ENCODE measurements at regions not wholly inside any gene's neighbourhood (a gene's known extent, or its start where the extent isn't known, plus 50 kb on each side); places are given as distances from the start of the nearest gene placed in this dataset.

- Histone ChIP-seq H3K9me3 (ENCODE audit: control insufficient read depth in 2 of 3, low read length in 3 of 3) (no peaks in the 10 kb centered on the region), H3K36me3 (ENCODE audit: control insufficient read depth in 2 of 3, insufficient read depth in 3 of 3, low read length in 3 of 3) (no peaks in the 10 kb centered on the region), H3K4me1 (ENCODE audit: control insufficient read depth in 2 of 2, insufficient read depth in 2 of 2, low read length in 2 of 2) (no peaks in the 10 kb centered on the region), H3K27ac (ENCODE audit: low read depth, low read length) (no peak overlapping the region), H3K27me3 (ENCODE audit: control insufficient read depth in 2 of 2, insufficient read depth in 2 of 2, low read length in 2 of 2) (no peaks in the 10 kb centered on the region), H3K4me3 (ENCODE audit: low read length) (no peak overlapping the region)
- POLR2A ChIA-PET = no interaction called here
- no peak overlapping the region for H3K4me3 Mint-ChIP-seq
- H3K27ac Mint-ChIP-seq = no peak overlapping the region
- H3K27me3 Mint-ChIP-seq = peaks cover 0 to 32% (median 22%) of the 10 kb centered on the region in 5 donors
- H3K4me1 Mint-ChIP-seq = no peaks in the 10 kb centered on the region
- CTCF ChIA-PET = no interaction called here
- intact Hi-C loops (cut with micrococcal nuclease) = no loop called here
- no peaks in the 10 kb centered on the region for H3K36me3 Mint-ChIP-seq
- H3K9me3 Mint-ChIP-seq = peaks cover 0 to 3% (median 0%) of the 10 kb centered on the region in 11 donors
- ATAC-seq = no peak
- no peak for DNase-seq
Observed at GRCh38 chr2:114156366-114157056, 266.6 kb downstream of the ACTR3 start.

DNA sequence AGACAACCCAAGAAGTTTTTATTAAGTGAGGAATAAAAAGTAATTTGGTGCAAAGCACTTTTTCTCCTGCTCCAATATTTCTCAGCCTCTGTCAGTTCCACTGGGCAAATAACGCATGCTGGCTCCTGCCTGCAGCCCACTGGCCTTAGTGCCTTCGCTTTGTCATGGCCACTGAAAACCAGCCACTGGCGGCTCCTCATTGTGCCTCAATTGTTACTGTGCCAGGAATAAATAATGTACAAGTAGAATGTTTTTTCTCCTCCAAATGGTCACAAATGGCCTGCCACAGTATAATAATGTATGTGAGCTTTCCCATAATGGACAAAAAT, 267.1 kb downstream of the ACTR3 start:
- Mint-ChIP-seq H3K4me1 (no peaks in the 10 kb centered on the region), H3K4me3 (no peak overlapping the region), H3K9me3 (peaks cover 0 to 3% (median 0%) of the 10 kb centered on the region in 11 donors), H3K27ac (no peak overlapping the region), H3K36me3 (no peaks in the 10 kb centered on the region), H3K27me3 (peaks cover 0 to 28% (median 19%) of the 10 kb centered on the region in 5 donors)
- Histone ChIP-seq H3K9me3 (ENCODE audit: control insufficient read depth in 2 of 3, low read length in 3 of 3) (no peaks in the 10 kb centered on the region), H3K27ac (ENCODE audit: low read depth, low read length) (no peak overlapping the region), H3K4me1 (ENCODE audit: control insufficient read depth in 2 of 2, insufficient read depth in 2 of 2, low read length in 2 of 2) (no peaks in the 10 kb centered on the region), H3K36me3 (ENCODE audit: control insufficient read depth in 2 of 3, insufficient read depth in 3 of 3, low read length in 3 of 3) (no peaks in the 10 kb centered on the region), H3K4me3 (ENCODE audit: low read length) (no peak overlapping the region), H3K27me3 (ENCODE audit: control insufficient read depth in 2 of 2, insufficient read depth in 2 of 2, low read length in 2 of 2) (no peaks in the 10 kb centered on the region)
- ATAC-seq (no peak), DNase-seq (no peak)
- POLR2A ChIA-PET = no interaction called here
- CTCF ChIA-PET = no interaction called here
- intact Hi-C loops (cut with micrococcal nuclease) = no loop called here

GRCh38 chr2:114160263-114160981, 270.5 kb downstream of the ACTR3 start:
- DNase-seq = no peak
- Histone ChIP-seq H3K4me3 (ENCODE audit: low read length) (no peak overlapping the region), H3K9me3 (ENCODE audit: control insufficient read depth in 2 of 3, low read length in 3 of 3) (no peaks in the 10 kb centered on the region), H3K27ac (ENCODE audit: low read depth, low read length) (no peak overlapping the region), H3K36me3 (ENCODE audit: control insufficient read depth in 2 of 3, insufficient read depth in 3 of 3, low read length in 3 of 3) (no peaks in the 10 kb centered on the region), H3K4me1 (ENCODE audit: control insufficient read depth in 2 of 2, insufficient read depth in 2 of 2, low read length in 2 of 2) (no peaks in the 10 kb centered on the region), H3K27me3 (ENCODE audit: control insufficient read depth in 2 of 2, insufficient read depth in 2 of 2, low read length in 2 of 2) (no peaks in the 10 kb centered on the region)
- Mint-ChIP-seq H3K27me3 (peaks cover 2 to 26% (median 16%) of the 10 kb centered on the region in 5 donors), H3K4me3 (no peak overlapping the region), H3K9me3 (peaks cover 0 to 5% (median 0%) of the 10 kb centered on the region in 11 donors), H3K36me3 (no peaks in the 10 kb centered on the region), H3K27ac (no peak overlapping the region), H3K4me1 (no peaks in the 10 kb centered on the region)
- no peak for ATAC-seq
- ChIA-PET POLR2A (no interaction called here), CTCF (no interaction called here)
- intact Hi-C loops (cut with micrococcal nuclease) = no loop called here

GRCh38 chr2:114161371-114161770, 271.5 kb downstream of the ACTR3 start:
- Mint-ChIP-seq H3K27ac (no peak overlapping the region), H3K9me3 (peaks cover 0 to 5% (median 0%) of the 10 kb centered on the region in 11 donors), H3K27me3 (peaks cover 2 to 25% (median 20%) of the 10 kb centered on the region in 5 donors), H3K36me3 (no peaks in the 10 kb centered on the region), H3K4me3 (no peak overlapping the region), H3K4me1 (no peaks in the 10 kb centered on the region)
- no peak overlapping the region for H3K4me3 ChIP-seq (ENCODE audit: low read length)
- no peaks in the 10 kb centered on the region for H3K27me3 ChIP-seq (ENCODE audit: control insufficient read depth in 2 of 2, insufficient read depth in 2 of 2, low read length in 2 of 2)
- H3K9me3 ChIP-seq (ENCODE audit: control insufficient read depth in 2 of 3, low read length in 3 of 3) = no peaks in the 10 kb centered on the region
- H3K27ac ChIP-seq (ENCODE audit: low read depth, low read length) = no peak overlapping the region
- intact Hi-C loops (cut with micrococcal nuclease) = no loop called here
- H3K36me3 ChIP-seq (ENCODE audit: control insufficient read depth in 2 of 3, insufficient read depth in 3 of 3, low read length in 3 of 3) = no peaks in the 10 kb centered on the region
- H3K4me1 ChIP-seq (ENCODE audit: control insufficient read depth in 2 of 2, insufficient read depth in 2 of 2, low read length in 2 of 2) = no peaks in the 10 kb centered on the region
- POLR2A ChIA-PET = no interaction called here
- ATAC-seq (no peak), DNase-seq (no peak)
- CTCF ChIA-PET = no interaction called here

DNA sequence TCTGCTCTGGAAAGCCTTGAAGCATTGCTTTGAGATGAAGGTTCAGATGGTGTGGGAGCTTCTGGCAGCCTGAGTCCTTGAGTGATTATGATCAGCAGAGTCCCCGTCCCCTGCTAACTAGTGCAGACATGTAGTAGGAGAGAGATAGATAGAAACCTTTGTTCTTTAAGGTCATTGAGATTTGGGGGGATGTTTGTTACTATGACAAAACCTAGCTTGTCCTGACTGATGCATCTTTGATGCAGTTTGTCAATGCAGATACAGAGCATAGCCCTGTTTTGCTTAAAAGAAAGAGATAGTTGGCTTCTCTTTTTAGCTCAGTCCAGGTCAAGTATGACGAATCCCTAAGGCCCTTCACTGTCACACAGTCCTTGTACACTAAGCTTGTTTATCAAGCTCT, 274.6 kb upstream of the DPP10 start:
- Mint-ChIP-seq H3K9me3 (peaks cover 0 to 10% (median 3%) of the 10 kb centered on the region in 11 donors), H3K27ac (no peak overlapping the region), H3K27me3 (peaks cover 2 to 44% (median 17%) of the 10 kb centered on the region in 5 donors), H3K4me1 (no peaks in the 10 kb centered on the region), H3K4me3 (no peak overlapping the region), H3K36me3 (peaks cover 0 to 5% (median 0%) of the 10 kb centered on the region in 5 donors)
- no peaks in the 10 kb centered on the region for H3K4me1 ChIP-seq (ENCODE audit: control insufficient read depth in 2 of 2, insufficient read depth in 2 of 2, low read length in 2 of 2)
- ChIA-PET POLR2A (no interaction called here), CTCF (no interaction called here)
- no peaks in the 10 kb centered on the region for H3K9me3 ChIP-seq (ENCODE audit: control insufficient read depth in 2 of 3, low read length in 3 of 3)
- H3K4me3 ChIP-seq (ENCODE audit: low read length) = no peak overlapping the region
- no peaks in the 10 kb centered on the region for H3K36me3 ChIP-seq (ENCODE audit: control insufficient read depth in 2 of 3, insufficient read depth in 3 of 3, low read length in 3 of 3)
- no peaks in the 10 kb centered on the region for H3K27me3 ChIP-seq (ENCODE audit: control insufficient read depth in 2 of 2, insufficient read depth in 2 of 2, low read length in 2 of 2)
- no peak overlapping the region for H3K27ac ChIP-seq (ENCODE audit: low read depth, low read length)
- DNase-seq = no peak
- intact Hi-C loops (cut with micrococcal nuclease) = no loop called here
- ATAC-seq = no peak

DNA sequence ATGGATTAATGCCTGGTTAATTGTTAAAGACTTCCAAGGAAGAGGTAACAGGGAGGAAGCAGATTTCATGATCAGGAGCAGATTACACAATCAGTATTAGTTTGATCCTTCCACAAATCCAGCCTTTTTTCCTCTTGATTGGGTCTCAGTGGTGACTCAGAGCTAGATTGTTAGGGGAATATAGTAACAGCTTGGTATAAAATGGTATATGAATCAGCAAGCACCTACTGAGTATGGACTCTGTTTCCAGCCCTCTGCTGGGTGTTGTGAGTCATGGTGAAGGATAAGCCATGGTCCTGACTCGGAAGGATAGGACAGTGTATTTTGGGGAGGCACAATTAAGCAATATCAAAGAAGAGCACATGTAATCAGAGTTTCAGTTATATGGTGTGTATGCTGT, 272.4 kb upstream of the DPP10 start:
- H3K4me1 Mint-ChIP-seq = no peaks in the 10 kb centered on the region

DNA sequence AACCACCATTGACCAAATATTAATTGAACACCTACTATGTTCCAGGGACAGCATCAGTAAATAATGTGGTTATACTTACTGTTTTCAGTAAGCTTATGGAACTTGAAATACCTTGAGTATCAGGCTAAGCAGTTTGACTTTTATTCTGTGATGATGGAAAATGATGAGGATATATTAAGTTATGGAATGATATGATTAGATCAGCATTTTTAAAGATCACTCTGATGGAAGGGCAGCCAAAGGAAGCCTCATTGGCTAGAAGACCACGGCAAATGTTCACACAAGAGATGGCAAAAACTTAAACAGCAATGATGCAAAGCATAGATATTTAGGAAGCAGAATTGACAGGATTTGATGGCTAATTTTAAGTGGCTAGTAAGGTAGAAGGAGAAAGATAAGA, 266.9 kb upstream of the DPP10 start:
- peaks cover 0 to 8% (median 0%) of the 10 kb centered on the region in 11 donors for H3K9me3 Mint-ChIP-seq
- no peak for DNase-seq
- Histone ChIP-seq H3K27ac (ENCODE audit: low read depth, low read length) (no peak overlapping the region), H3K9me3 (ENCODE audit: control insufficient read depth in 2 of 3, low read length in 3 of 3) (no peaks in the 10 kb centered on the region), H3K4me3 (ENCODE audit: low read length) (no peak overlapping the region), H3K36me3 (ENCODE audit: control insufficient read depth in 2 of 3, insufficient read depth in 3 of 3, low read length in 3 of 3) (no peaks in the 10 kb centered on the region), H3K27me3 (ENCODE audit: control insufficient read depth in 2 of 2, insufficient read depth in 2 of 2, low read length in 2 of 2) (no peaks in the 10 kb centered on the region), H3K4me1 (ENCODE audit: control insufficient read depth in 2 of 2, insufficient read depth in 2 of 2, low read length in 2 of 2) (no peaks in the 10 kb centered on the region)
- ChIA-PET CTCF (no interaction called here), POLR2A (no interaction called here)
- intact Hi-C loops (cut with micrococcal nuclease) = no loop called here
- no peak overlapping the region for H3K4me3 Mint-ChIP-seq
- no peaks in the 10 kb centered on the region for H3K36me3 Mint-ChIP-seq
- H3K27me3 Mint-ChIP-seq = peaks cover 0 to 57% (median 40%) of the 10 kb centered on the region in 5 donors
- no peak for ATAC-seq
- H3K27ac Mint-ChIP-seq = no peak overlapping the region
- H3K4me1 Mint-ChIP-seq = no peaks in the 10 kb centered on the region

More for the DNA sequence above, 272.4 kb upstream of the DPP10 start:
- ChIA-PET POLR2A (no interaction called here), CTCF (no interaction called here)
- H3K27ac Mint-ChIP-seq = no peak overlapping the region
- no peaks in the 10 kb centered on the region for H3K36me3 ChIP-seq (ENCODE audit: control insufficient read depth in 2 of 3, insufficient read depth in 3 of 3, low read length in 3 of 3)
- peaks cover 0 to 10% (median 1%) of the 10 kb centered on the region in 11 donors for H3K9me3 Mint-ChIP-seq
- no peak overlapping the region for H3K27ac ChIP-seq (ENCODE audit: low read depth, low read length)
- H3K27me3 Mint-ChIP-seq = peaks cover 0 to 42% (median 27%) of the 10 kb centered on the region in 5 donors
- H3K9me3 ChIP-seq (ENCODE audit: control insufficient read depth in 2 of 3, low read length in 3 of 3) = no peaks in the 10 kb centered on the region
- no peak overlapping the region for H3K4me3 ChIP-seq (ENCODE audit: low read length)
- no peak for ATAC-seq
- DNase-seq = no peak
- peaks cover 0 to 5% (median 0%) of the 10 kb centered on the region in 5 donors for H3K36me3 Mint-ChIP-seq
- H3K4me1 ChIP-seq (ENCODE audit: control insufficient read depth in 2 of 2, insufficient read depth in 2 of 2, low read length in 2 of 2) = no peaks in the 10 kb centered on the region
- intact Hi-C loops (cut with micrococcal nuclease) = no loop called here
- H3K4me3 Mint-ChIP-seq = no peak overlapping the region
- no peaks in the 10 kb centered on the region for H3K27me3 ChIP-seq (ENCODE audit: control insufficient read depth in 2 of 2, insufficient read depth in 2 of 2, low read length in 2 of 2)
